GM12892 (cell line): ENCODE measurements at regions not wholly inside any gene's neighbourhood (a gene's known extent, or its start where the extent isn't known, plus 50 kb on each side); places are given as distances from the start of the nearest gene placed in this dataset.

ENCODE experiments used
- POLR2A ChIP-seq: IDR thresholded peaks from 2 replicates; pipeline ENCODE4 v1.6.1; 2011; ENCODE audit warnings: low read depth, low read length, control low read depth
- POLR2AphosphoS5 ChIP-seq: IDR thresholded peaks from 2 replicates; pipeline ENCODE4 v1.6.1; 2011; ENCODE audit warnings: low read depth, low read length, control low read depth
- TAF1 ChIP-seq: IDR thresholded peaks from 2 replicates; pipeline ENCODE4 v1.6.1; 2011; ENCODE audit warnings: low read depth, mild to moderate bottlenecking, control low read depth, low read length, borderline replicate concordance

DNA sequence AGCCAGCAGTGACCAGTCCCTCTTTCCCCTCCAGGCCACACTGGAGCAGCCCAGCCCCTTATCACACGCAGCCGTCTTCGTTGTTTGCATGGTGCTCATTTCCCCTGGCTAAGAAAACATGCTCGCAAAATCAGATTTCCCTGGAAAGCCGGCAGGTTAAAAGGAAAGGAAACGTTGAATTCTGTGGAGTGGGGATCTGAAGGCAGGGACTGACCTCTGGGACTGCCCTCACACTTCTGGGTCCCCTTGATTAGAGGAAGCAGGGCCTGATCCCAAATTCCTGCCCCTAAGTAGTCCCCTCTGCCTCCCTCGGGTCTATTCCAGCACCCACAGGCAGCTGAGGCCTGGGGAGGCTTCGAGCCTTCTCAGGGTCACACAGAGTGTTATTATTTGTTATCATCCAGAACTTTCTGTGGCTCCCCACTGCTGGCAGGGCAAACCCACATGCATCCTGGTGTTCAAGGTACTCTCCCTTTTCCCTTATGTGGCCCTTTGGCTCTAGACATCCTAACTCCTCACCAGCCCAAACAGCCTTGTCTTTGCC is 125.2 kb upstream of the ZBTB40 start:
- TF ChIP-seq TAF1: no peak
- TF ChIP-seq POLR2A: no peak
- TF ChIP-seq POLR2AphosphoS5: no peak
